HG03378 (cell line): ENCODE measurements at regions not wholly inside any gene's neighbourhood (a gene's known extent, or its start where the extent isn't known, plus 50 kb on each side); places are given as distances from the start of the nearest gene placed in this dataset.

Source experiments
- ATAC-seq: cut with Tn5 transposase; IDR thresholded peaks from one replicate; pipeline ENCODE4 v1.9.1; 2021; ENCODE audit warnings: mild to moderate bottlenecking, moderate library complexity; ENCODE audit not compliant: unreplicated experiment

DNA sequence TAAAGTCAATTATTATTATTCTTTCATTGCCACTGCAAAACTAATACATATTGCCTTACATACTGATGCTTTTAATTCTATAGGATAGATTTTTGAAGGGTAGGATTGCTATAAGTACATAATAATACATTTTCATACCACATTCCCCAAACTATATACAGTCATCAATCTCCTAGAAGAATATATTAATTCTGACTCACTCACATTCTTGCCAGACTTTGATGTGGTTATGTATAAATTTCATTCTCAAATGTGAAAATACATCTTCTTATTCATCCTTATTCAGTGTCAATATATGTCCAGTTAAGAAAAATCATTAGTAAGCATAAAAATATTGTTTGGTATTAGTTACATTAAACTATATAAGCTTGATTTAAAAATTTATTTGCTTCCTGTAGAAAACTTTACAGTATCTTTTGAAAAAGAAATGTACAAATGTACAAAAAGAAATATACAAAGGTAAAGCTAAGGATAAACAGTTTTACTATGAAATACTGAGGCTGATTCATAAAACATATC lies 458.8 kb upstream of the CNTN5 start:
- no peak for ATAC-seq

DNA sequence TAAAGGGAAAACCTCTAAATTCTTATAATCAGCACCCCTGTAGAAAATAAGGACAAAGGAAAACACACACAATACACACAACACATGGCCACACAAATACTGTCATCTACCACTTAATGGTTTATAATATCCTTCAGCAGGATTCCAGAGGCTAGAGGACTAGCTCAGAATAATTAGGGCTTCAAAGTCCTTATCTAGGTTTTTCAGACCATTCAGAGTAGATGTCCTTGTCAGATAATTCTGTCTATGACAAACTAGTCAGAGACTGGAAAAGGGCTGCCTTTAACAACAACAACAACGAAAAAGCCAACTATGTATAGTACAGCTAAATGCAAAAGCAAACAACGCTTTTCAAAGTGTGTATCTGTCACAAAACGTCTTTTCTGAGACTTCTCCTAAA lies 456.5 kb upstream of the CNTN5 start:
- ATAC-seq, result no peak

DNA sequence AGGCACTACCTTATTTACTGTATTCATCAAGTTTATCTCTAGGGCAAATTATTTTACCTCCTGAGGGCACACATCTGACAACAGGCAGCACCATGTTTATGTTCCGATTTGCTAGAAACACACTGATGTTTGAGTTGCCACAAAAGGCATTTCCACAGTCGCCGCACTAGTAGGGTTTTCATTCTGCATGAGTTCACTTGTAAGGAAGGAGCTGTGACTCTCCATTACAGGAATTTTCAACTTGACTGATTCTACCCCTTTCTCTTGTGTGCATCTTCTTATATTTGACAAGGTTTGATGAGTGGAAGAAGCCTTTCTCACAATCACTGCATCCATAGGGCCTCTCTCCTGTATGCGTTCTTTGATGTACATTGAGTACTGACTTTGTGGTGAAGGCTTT lies 455.9 kb upstream of the CNTN5 start:
- ATAC-seq, result no peak

DNA sequence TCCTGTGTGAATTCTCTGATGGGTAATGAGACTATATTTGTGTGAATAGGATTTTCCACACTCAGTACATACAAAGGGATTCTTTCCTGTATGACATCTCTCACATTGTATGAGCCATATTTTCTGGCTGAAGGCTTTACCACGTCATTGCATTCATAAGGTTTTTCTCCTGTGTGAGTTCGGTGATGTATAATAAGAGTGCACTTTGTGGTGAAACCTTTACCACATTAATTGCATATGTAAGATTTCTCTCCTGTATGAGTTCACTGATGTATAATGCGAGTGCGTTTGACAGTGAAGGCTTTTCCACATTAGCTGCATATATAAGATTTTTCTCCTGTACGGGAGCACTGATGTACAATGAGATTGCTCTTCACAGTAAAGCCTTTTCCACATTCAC lies 455.4 kb upstream of the CNTN5 start:
- no peak for ATAC-seq

DNA sequence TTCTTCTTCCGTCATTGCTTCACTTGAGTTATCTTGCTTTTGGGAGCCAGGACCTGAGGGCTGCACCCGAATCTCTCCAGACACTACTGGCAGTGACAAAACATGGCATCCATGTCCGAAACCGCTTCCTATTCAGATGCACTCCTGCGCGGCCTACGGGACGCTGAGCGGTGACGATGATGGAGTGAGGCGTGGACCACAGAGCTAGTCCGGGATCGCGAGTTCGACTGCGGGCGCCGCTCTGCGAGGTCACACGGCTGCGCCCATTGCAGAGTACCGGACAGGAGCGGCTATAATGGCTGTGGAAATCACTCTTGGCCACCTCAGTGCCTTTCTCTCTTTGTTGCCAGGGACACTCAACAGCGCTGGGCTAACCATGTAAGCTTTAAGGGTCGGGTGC lies 453.8 kb upstream of the CNTN5 start:
- no peak for ATAC-seq

DNA sequence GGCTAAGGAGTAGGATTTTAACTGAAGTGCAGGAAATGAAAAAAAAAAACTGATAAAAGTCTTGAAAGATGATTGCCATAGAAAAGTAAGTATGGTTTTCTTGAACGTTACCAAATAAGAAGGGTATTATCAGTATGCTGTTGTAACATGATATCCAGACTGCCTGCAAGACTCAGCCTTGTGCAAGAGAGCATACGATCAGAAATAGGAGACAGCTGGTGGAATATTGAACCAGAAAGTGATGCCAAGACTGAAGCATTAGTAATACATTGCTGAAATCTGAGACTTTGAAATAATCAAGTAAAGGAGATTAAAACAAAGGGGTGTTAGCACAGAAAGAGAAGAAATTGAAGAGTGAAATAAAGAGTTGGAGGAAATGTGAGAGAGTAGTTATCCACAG lies 452.7 kb upstream of the CNTN5 start:
- no peak for ATAC-seq

DNA sequence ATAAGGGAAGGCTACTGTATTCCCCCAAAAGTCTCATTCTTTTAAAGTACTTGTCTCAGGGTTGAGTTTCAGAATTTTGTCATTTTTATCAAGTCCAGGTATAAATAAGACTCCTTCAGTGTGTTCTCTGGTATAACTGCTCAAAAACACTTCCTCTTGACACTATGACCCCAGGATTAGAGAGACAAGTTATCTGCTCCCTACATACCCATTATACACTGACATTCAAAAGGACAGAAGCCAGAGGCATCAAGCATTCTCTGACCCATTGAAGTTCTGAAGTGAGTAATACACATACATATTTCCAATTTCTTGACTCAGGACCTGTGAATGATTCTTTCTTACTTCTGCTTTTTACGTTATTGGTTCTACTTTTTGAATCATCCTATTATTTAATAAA lies 447.8 kb upstream of the CNTN5 start:
- ATAC-seq, result no peak

DNA sequence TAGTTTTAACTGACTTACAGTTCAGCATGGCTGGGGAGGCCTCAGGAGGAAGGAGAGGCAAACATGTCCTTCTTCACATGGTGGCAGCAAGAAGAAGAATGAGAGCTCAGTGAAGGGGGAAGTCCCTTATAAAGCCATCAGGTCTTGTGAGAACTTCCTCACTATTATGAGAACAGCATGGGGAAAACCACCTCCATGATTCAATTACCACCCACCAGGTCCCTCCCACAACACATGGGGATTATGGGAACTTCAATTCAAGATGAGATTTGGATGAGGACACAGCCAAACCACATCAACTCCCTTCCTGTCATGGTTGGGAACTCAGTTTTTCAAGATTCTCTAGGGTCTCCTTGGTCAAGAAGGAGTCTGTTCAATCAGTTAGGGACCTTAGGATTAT lies 432.9 kb upstream of the CNTN5 start:
- no peak for ATAC-seq

DNA sequence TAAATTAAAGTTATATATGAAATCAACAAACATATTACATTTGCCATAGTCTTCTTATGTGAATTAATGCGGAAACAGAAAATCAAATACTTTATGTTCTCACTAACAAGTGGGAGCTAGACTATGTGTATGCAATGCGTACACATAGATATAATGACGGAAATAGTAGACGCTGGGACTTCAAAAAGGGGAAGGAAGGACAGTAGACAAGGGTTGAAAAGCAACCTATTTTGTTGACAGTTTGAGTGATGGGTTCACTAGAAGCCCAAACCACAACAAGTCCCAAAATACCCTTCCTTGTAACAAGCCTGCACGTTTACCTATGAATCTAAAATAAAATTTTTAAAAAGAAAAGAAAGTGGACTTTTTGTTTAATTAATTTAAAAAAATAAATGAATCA lies 430.8 kb upstream of the CNTN5 start:
- no peak for ATAC-seq

DNA sequence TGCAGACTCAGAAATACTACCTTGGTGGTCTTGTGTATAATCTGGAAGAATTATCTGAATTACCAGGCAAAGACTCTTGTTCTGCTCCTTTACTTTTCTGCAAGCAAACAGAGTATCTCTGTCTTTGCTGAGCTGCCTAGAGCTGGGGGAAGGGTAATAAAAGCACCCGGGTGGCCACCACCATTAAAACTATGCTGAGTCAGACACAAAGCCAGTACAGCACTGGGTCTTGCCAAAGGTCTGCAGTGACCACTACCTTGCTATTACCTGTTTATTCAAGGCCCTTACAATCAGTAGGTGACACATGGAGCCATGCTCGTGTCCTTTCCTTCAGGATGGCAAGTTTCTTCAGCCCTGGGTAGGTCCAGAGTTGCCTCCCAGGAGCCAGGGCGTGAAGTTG lies 420.6 kb upstream of the CNTN5 start:
- no peak for ATAC-seq

DNA sequence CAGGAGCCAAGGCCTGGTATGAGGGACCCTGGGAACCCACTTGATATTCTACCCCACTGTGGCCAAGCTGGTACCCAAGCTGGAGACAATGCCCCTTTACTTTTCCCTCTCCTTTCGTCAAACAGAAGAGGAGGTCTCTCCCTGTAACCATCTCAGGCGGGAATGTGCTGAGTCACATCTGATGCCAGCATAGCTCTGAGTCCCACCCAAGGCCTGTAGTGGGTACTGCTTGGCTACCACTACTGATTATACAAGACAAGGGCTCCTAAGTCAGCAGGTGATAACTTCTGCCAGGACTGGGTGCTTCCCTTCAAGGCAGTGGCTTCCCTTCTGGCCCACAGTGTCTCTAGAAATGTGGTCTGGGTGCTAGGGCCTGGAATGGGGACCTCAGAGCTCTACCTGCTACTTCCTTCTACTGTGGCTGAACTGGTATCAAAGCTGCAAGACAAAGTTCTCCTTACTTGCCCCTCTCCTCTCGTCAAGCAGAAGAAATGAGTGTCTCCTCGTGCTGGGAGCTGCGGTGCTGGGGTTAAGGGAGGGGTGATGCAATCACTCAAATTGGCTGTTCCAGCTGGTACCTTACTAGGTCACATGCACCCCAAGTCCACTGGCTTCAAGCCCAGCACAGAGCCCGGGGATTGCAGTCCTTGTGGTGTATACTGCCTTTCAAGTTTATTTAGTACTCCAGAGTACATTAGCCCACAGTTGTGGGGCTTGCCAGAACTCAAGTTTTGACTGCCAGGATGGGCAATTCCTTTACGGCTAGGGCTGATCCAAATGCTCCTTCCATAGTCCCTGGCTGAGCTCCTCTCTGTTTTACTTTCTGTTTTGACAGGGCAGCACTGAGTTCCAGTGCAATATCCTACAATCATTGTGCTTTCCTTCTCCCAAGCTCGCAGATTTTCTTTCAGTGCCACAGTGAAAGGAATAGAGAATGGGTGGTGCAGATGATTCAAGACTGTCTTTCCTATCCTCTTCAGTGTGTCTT lies 419.7 kb upstream of the CNTN5 start:
- ATAC-seq, result no peak

DNA sequence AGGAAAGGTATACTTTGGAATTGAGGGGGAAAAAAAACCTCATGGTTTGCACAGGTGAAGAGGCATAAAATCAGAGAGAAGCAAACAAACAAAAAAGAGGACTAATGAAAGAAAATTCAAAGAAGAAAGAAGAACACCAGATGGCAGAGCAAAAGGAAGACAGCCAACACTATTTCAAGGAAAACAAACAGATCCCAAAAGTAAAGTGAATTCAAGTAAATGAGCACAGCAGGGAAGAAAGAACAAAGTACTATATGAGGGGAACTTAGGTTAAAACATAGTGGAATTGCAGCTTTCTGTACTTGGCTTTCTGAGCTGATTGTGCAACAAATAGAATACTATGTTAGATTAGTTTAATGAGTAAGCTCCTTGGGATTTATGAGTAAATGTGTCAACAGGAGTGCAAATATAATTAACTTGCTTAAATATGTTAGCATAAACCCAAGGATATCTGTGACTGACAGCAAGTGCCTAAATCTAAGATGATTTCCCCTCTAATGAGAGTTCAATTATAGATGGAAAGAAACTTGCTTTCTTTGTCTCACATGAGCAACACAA lies 404.6 kb upstream of the CNTN5 start:
- no peak for ATAC-seq

DNA sequence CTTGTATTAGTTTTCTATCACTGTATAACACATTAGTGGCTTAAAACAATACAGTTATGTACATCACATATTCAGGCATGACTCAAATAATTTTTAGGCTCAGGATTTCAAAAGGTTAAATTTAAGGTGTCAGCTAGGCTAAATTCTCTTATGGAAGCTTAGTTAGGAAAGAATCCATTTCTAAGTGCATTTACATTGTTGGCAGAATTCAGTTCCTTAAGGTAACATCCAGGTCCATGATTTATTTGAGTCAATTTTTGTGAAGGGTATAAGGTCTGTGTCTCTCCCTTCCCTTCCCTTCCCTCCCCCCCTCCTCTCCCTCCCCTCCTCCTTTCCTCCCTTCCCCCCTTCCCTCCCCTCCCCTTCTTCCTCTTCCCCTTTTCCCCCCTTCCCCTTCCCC lies 399.0 kb upstream of the CNTN5 start:
- ATAC-seq, result no peak

DNA sequence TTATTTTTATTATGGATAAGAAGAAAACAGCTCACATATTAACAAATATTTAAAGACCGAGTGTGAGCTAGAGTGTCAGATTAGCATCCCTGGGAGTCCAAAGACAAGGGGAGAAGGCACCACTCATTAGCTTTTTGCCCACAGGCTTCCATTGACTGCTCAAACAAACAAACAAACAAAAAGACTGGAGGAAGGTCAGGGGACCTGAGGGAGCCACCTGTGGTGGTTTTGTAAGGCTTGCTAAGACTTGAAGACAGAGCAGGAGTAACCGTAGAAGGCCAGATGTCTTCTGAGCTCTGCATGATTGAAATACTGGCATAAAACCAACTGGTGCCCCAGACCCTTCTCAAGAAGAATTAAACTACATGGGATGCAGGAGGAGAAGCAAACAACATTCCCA lies 395.2 kb upstream of the CNTN5 start:
- no peak for ATAC-seq

DNA sequence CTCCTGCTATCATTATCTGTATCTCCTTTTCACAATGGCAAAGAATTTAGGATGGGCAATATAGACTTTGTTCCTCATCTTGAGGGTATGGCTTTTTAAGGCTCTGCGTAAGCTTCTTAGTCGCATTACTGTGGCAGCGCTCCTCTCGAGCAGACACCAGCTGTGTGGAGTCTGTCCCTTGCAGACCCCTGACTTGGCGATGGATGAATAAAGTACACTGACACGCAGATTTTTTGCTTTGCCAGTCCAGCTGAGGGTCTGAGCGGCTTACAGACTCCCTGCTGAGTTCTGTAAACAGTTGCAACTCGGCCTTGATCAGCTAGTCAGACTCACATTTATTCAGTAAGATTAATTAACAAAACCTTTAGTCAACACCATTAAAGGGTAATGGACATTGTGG lies 390.0 kb upstream of the CNTN5 start:
- no peak for ATAC-seq

DNA sequence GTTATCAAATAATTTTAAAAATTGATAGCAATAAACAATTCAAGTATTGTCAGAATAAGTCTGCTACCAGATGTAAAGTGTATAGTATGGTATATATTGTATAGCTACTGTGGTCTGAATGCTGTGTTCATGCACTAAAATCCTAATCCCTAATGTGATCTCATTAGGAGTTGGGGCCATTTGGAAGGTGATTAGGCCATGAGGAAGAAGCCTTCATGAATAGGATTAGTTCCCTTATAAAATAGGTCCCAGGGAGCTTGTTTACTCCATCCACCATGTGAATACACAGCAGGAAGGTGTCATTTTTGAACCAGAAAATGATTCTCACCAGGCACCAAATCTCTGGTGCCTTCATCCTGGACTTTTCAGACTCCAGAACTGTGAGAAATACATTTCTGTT lies 363.0 kb upstream of the CNTN5 start:
- no peak for ATAC-seq

DNA sequence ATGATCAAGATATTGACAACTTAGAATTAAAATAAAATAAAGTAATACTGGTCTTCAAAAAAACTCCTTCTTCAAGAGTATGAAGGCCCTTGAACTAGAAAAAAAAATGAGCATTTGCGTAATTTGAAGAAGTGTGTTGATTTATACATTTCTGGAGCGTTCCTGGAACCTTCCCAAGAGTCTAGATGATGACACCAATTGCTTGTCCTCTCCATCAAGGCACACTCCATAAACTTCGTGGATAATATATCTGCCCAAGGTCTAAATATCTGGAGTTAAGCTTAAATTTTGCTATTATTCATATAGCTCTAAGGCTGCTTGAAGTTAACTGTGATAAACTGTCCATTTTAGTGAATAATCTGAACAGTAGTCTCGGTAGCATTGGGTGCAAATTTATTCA lies 361.3 kb upstream of the CNTN5 start:
- no peak for ATAC-seq

DNA sequence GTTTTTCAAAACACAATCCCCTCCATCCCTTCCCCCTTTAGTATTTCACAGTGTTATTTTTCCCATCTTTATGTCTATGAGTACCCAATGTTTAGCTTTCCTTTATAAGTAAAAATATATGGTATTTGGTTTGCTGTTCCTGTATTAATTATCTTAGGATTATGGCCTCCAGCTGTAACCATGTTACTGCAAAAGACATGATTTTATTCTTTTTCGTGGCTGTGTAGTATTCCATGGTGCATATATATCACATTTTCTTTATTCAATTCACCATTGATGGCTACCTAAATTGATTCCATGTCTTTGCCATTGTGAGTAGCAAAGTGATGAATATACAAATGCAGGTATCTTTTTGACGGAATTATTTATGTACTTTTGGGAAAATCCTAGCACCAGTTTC lies 346.4 kb upstream of the CNTN5 start:
- ATAC-seq, result no peak

DNA sequence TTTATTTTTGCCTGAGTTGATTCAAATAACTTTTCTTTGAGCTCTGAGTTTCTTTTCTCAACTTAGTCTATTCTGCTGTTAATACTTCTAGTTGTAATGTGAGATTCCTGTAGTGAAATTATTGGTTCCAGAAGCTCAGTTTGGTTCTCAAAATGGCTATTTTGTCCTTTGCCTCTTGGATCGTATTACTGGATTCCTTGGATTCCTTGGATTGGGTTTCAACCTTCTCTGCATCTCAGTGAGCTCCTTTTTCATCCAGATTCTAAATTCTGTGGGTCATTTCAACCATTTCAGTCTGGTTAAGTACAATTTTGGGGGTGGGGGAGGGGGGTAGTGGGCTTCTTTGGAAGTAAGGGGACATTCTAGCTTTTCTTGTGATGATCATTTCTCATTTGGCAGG lies 341.1 kb upstream of the CNTN5 start:
- ATAC-seq, result no peak

DNA sequence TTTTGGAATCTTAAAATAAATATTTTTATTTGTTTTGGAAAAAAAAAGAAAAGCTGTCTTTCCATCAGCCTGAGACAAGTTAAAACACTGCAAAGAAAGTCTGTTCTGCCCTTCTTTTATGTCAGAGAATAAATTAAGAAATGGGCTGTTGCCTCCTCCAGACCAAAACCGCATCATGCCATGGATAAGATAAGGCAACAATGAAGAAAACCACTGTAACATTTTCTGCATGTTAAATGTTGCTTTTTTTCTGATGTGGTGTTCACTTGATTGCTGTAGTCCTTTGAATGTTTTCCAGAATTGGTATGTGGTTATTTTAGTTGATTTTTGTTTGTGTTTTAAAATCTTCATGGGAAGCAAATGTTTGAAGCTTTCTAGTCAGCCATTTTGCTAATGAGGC lies 319.2 kb upstream of the CNTN5 start:
- no peak for ATAC-seq

DNA sequence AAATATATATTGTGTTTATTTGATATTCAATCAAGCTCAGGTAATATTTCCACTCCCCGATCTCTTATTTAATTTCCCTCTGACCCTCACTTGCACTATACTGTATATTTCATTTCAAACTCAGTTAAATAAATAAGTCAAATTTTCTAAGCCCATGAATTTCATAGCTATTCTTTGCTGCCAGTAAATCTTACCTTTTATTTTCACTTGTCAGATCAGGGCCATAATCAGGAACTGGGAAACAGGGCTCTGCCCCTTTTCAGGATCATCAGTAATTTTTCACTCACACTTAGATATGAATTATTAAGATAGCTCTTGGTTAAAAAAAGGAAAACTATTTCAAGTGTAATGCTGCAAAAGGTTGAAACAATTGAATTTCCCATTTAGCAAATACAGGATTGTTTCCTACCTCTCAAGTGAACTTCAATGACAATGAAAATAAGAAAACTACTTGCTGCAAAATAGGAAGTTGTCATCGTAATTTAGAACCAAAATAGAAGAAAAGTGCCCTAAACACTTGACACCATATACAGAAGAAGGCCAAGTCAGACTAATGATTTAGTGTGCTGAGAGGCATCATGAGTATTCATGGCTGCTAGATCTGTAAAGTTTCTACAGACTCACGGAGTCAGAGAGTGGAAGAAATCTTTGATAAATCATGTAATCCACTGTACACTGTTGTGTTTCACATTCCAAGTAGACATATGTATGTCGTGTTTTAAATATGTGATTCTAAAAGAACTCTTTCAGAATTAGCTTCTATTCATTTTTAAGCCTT lies 316.8 kb upstream of the CNTN5 start:
- no peak for ATAC-seq

DNA sequence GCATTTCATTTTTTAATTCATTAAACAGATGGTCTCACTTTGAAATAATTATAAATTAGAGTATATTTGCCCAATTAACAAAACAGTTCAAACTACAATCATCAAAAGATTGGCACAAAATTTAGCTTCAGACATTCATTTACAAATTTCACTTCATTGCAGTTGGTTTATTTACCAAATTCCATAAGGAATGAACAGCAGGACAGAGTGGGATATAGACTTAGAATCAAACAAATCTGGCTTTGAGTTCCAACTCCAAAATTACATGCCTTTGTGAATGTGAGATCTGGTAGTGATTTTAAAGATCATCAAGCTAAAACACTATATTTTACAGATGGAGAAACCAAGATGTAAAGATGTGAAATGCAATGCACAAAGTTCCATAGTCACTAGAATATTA lies 310.7 kb upstream of the CNTN5 start:
- no peak for ATAC-seq
